Omental fat pad (tissue), 3 donors: ENCODE measurements at regions not wholly inside any gene's neighbourhood (a gene's known extent, or its start where the extent isn't known, plus 50 kb on each side); places are given as distances from the start of the nearest gene placed in this dataset.

Experiments
- ATAC-seq: fragments of 150-250 bp; one replicate; pipeline ENCODE4 v1.9.1; 2016; ENCODE audit warnings: mild to moderate bottlenecking, moderate library complexity; ENCODE audit not compliant: low FRiP score
- DNase-seq: peaks from one replicate; pipeline ENCODE4 v3.0.0-alpha.2; 2019; ENCODE audit warnings: low spot score
- TF ChIP-seq, protein P1 (sequence below), 3 donors: fragments of 450-650 bp; IDR thresholded peaks; one replicate each; pipeline ENCODE4 v1.5.1; 2016 to 2017; ENCODE audit warnings: antibody characterized with exemption in 3 of 3, mild to moderate bottlenecking in 3 of 3, moderate library complexity in 2 of 3

DNA sequence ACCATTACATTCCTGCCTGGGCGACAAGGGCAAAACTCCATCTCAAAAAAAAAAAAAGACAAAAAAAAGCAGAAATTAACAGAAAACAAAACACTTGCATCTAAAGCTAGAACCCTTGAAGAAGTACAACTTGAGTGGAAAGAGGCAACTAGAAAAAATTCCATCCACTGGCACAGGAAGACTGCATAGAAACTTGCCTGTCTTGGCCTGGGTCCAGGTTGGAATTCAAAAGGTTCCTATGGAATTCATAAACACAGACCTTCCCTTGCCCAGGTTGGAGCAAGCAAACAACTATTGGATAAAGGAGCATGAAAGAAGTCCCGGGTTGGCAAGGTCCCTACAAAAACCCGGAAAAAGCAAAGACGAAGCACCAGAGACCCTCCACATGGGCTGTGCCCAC, 69.8 kb downstream of the CCDC71L start:
- TF ChIP-seq, protein P1, sequence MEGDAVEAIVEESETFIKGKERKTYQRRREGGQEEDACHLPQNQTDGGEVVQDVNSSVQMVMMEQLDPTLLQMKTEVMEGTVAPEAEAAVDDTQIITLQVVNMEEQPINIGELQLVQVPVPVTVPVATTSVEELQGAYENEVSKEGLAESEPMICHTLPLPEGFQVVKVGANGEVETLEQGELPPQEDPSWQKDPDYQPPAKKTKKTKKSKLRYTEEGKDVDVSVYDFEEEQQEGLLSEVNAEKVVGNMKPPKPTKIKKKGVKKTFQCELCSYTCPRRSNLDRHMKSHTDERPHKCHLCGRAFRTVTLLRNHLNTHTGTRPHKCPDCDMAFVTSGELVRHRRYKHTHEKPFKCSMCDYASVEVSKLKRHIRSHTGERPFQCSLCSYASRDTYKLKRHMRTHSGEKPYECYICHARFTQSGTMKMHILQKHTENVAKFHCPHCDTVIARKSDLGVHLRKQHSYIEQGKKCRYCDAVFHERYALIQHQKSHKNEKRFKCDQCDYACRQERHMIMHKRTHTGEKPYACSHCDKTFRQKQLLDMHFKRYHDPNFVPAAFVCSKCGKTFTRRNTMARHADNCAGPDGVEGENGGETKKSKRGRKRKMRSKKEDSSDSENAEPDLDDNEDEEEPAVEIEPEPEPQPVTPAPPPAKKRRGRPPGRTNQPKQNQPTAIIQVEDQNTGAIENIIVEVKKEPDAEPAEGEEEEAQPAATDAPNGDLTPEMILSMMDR (IDR thresholded peaks at IDR 0.05) = no peak
- no peak for ATAC-seq
- DNase-seq = no peak

DNA sequence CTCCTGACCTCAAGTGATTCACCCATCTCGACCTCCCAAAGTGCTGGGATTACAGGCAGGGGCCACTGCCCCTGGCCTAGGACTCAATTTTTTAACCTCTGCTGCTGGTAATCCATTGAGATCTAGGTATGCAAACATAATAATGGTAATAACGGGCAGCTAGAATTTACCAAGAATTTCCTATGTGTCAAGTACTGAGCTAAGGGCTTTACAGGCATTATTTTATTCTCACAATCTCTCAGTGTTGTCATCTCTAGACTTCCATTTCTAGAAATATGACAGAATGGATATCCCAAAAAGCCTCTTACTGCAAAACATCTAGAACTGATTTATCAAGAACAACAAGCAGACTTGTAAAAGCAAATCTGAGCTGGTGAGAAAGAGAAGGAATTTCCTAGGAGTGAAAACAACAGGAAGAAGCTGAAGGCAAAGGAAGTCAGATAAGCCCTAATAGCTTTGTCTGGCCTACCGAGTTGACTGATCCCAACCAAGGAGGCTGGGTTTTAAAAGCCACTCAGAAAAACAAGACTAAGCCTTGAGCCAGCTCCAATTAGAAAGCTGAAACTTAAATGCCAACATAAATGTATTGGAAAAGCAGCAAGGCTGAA, 70.6 kb downstream of the CCDC71L start:
- TF ChIP-seq, protein P1 (IDR thresholded peaks at IDR 0.05) = no peak
- ATAC-seq (no peak), DNase-seq (no peak)

DNA sequence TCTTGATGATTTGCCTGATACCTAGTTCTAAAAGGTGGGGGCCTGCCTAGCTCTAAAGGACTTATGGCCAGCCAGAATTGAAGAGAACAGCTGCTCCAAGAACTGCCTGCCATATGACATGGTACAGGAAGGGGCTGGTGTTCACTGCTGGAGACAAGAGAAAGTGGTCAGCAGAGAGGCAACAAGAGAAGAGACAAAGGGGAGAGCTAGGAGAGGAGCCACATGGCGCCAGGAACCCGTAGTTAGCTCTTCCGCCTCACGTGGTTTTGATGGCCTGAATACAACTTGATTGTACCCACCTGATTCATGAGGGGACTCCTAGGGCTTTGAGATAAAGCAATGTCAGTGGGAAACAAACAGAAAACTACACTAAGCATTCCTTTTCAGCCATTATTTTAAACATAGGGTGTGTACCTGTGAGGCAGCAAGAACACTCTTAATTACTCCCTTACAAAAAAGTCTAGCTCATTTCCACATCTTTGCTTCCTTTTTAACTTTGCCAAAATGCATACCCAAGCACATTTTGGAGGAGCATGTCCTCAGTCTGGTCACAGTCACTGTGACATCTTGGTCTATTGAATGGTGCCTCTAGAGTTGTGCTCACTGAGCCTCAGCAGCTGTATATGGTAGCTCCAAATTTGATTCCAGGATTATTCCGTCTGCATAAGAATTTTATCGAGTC, 71.6 kb downstream of the CCDC71L start:
- TF ChIP-seq, protein P1 (IDR thresholded peaks at IDR 0.05) = no peak
- ATAC-seq (no peak), DNase-seq (no peak)

DNA sequence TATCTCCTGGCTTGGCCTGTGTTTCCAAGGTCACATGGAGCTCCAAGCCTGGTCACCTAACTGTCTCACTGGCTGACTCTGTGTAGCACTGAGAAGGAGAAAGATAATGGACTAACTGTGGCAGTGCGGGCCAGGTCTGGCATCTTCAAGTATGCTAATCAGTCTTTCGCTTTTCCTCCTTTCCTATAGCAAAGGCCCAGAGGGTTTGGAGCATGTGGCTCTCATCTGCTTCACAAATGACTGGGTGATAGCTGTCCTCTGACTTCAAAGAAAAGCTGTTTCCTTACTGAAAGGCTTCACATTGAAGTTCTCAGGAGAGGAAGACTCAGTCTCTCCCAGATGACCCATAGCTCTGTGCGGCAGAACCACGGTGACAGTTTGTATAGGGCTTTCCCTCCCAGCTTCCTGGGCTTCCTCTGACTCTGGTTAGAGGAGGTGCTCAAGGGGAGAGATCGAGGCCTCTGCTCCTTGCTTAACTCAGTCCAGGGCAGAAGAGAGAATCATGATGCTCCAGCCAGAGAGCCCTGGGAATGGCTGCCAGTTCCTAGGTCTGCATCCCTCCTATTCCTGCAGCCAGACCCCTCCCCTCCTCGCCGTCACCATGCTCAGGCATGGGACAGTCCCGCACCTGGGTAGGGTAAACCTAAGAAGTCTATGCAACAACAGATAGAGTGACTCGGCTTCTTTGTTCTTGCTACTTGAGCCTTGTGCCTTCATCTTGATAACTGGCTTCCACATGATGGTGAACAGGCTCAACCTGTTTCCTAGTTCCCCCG, 72.3 kb downstream of the CCDC71L start:
- ATAC-seq (no peak), DNase-seq (no peak)
- TF ChIP-seq, protein P1 (IDR thresholded peaks at IDR 0.05) = no peak

DNA sequence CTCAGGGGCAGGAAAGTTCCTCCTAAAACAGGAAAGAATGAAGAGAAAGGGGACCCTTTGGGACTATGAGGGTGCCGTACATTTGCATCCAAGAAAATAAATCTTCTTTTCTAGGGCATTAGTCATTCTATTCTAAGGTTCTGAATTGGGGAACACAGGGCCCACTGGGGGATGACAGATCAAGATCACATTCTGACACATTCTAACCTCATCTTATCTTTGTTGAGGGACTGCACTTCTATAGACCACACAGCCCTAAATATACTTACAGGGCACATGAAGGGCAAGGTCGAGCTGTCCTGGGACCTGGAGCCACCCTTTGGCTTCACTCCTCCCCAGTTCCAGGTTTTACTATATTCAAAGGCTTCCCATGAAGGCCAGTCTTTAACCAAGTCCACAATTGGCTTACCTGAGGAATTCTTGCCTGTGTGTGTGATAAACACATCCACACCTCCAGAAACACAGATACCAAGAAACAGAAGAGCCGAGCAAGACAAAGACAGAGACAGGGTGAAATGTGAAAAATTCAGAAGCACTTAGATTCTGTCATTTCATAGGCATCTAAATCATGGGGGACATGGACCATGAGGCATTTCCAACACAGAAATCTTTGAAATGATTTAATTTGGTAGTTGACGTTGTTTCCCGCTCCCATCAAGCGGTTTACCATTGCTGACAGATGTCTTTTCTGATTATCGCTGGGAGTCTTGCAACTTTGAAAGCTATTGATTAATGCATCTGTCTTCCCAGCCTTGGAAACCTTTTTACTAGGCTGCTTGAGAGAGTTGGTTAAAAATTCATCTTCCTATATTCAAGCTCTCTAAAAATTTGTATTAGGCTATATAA, 75.8 kb downstream of the CCDC71L start:
- DNase-seq (no peak), ATAC-seq (no peak)
- TF ChIP-seq, protein P1 (IDR thresholded peaks at IDR 0.05) = no peak

DNA sequence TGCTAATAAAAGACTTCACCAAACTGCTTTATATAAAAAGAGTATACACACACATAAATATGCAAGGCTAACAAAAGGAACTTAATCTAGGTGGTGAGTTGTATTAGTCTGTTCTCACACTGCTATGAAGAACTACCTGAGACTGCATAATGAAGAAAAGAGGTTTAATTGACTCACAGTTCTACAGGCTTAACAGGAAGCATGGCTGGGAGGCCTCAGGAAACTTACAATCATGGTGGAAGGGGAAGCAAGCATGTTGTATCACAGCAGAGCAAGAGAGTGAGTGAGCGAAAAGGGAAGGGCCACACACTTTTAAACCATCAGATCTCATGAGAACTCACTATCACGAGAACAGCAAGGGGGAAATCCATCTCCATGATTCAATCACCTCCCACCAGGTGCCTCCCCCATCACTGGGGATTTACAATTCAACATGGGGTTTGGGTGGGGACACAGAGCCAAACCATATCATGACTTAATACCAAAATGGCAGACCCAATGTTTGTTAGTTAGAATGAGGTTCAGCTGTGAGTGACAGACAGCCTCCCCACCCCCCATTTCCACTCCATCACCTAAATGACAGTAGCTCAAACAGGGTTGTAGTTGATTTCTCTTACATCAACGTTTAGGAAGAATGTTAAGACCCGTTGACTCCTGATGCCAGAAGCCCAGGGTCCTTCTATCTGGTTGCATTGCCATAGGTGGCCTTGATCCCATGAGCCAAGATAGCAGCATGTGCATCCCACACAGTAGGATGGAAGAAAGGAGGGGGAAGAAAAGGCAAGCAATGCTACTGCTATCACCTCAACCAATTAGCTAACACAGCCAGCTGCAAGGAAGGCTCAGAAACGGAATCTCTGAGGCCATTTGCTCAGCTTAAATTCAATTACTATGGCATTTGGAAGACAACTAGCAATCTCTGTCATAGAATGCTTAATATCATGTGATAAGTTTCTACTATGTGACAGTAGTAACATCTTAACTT, 77.0 kb downstream of the CCDC71L start:
- no peak for DNase-seq
- TF ChIP-seq, protein P1 (IDR thresholded peaks at IDR 0.05) = no peak
- ATAC-seq = no peak
